PC-3 (cell line): ENCODE measurements at regions not wholly inside any gene's neighbourhood (a gene's known extent, or its start where the extent isn't known, plus 50 kb on each side); places are given as distances from the start of the nearest gene placed in this dataset.

ENCODE experiments used
- ATAC-seq: fragments of 200-7000 bp; cut with Tn5 transposase; 2 replicates; pipeline ENCODE4 v1.9.1; 2020; ENCODE audit warnings: mild to moderate bottlenecking, moderate library complexity
- BruUV-seq: library from RNA; stranded (reverse); fragments of 400-500 nt; replicated peaks from 2 replicates; lab custom pipeline; 2021; lab: Mats Ljungman, UMichigan
- CTCF ChIA-PET: fragments of 300-600 bp; sonication (Branson Sonifier 250); formaldehyde crosslinking; loops from one replicate; lab custom pipeline; 2022; ENCODE audit warnings: antibody characterized with exemption; lab: Charles Lee
- POLR2A ChIA-PET: fragments of 300-600 bp; sonication (Branson Sonifier 250); formaldehyde crosslinking; loops from one replicate; lab custom pipeline; 2022; ENCODE audit warnings: antibody characterized with exemption; ENCODE audit not compliant: unreplicated experiment; lab: Charles Lee
- DNase-seq: peaks from one replicate; pipeline ENCODE4 v3.0.0-alpha.2; 2015
- H2AFZ ChIP-seq: fragments of 300-600 bp; sonication (generic); 2 replicates; pipeline ENCODE4 v1.6.0; 2016; ENCODE audit warnings: antibody characterized with exemption, low read length
- H3F3A ChIP-seq: fragments of 300-600 bp; sonication (generic); one replicate; pipeline ENCODE4 v1.6.0; 2017; ENCODE audit warnings: antibody characterized with exemption, low read length, control low read depth, mild to moderate bottlenecking; ENCODE audit not compliant: unreplicated experiment
- H3K27ac ChIP-seq: fragments of 300-600 bp; sonication (generic); 2 replicates; pipeline ENCODE4 v1.5.1; 2016; ENCODE audit warnings: mild to moderate bottlenecking, low read length
- H3K27me3 ChIP-seq: fragments of 300-600 bp; sonication (generic); 2 replicates; pipeline ENCODE4 v1.6.1; 2016; ENCODE audit warnings: low read length, mixed read lengths
- H3K36me3 ChIP-seq: fragments of 300-600 bp; sonication (generic); 2 replicates; pipeline ENCODE4 v1.6.1; 2016; ENCODE audit warnings: low read depth, mixed run types, low read length, mixed read lengths
- H3K4me1 ChIP-seq: fragments of 300-600 bp; sonication (generic); 2 replicates; pipeline ENCODE4 v1.5.1; 2016; ENCODE audit warnings: low read length; ENCODE audit not compliant: insufficient read depth
- H3K4me2 ChIP-seq: fragments of 300-600 bp; sonication (generic); 2 replicates; pipeline ENCODE4 v1.6.0; 2016; ENCODE audit warnings: low read length
- H3K4me3 ChIP-seq: fragments of 300-600 bp; sonication (generic); 2 replicates; pipeline ENCODE4 v1.5.1; 2016; ENCODE audit warnings: mild to moderate bottlenecking, low read length, mixed read lengths
- H3K79me2 ChIP-seq: fragments of 300-600 bp; sonication (generic); 2 replicates; pipeline ENCODE4 v1.6.1; 2017; ENCODE audit warnings: low read length, mixed read lengths
- H3K9ac ChIP-seq: fragments of 300-600 bp; sonication (generic); 2 replicates; pipeline ENCODE4 v1.6.0; 2016; ENCODE audit warnings: mild to moderate bottlenecking, low read length
- H3K9me2 ChIP-seq: fragments of 300-600 bp; sonication (generic); replicated peaks from 2 replicates; pipeline ENCODE4 v1.6.1; 2016; ENCODE audit warnings: mixed run types, low read length, mixed read lengths
- H3K9me3 ChIP-seq: fragments of 300-600 bp; sonication (generic); 2 replicates; pipeline ENCODE4 v1.6.1; 2016; ENCODE audit warnings: low read length, mixed read lengths
- H4K20me1 ChIP-seq: fragments of 300-600 bp; sonication (generic); 2 replicates; pipeline ENCODE4 v1.6.1; 2016; ENCODE audit warnings: low read length, mixed read lengths
- EZH2 ChIP-seq: fragments of 300-600 bp; sonication (generic); IDR thresholded peaks from one replicate; pipeline ENCODE4 v1.6.1; 2017; ENCODE audit warnings: antibody characterized with exemption, mild to moderate bottlenecking, low read length; ENCODE audit not compliant: unreplicated experiment
- EZH2phosphoT487 ChIP-seq: fragments of 300-600 bp; sonication (generic); IDR thresholded peaks from 2 replicates; pipeline ENCODE4 v1.6.1; 2018; ENCODE audit warnings: mild to moderate bottlenecking, antibody characterized with exemption, low read length, borderline replicate concordance
- intact Hi-C: fragments of 100-400 bp; cut with micrococcal nuclease; formaldehyde crosslinking; loops from 2 replicates; pipeline ENCODE4 v1.9.0; 2023
- TF ChIP-seq, protein P1 (sequence below): fragments of 300-600 bp; sonication (generic); conservative IDR thresholded peaks from 2 replicates; pipeline ENCODE4 v1.5.1; 2017; ENCODE audit warnings: antibody characterized with exemption, low read depth, mild to moderate bottlenecking, low read length

DNA sequence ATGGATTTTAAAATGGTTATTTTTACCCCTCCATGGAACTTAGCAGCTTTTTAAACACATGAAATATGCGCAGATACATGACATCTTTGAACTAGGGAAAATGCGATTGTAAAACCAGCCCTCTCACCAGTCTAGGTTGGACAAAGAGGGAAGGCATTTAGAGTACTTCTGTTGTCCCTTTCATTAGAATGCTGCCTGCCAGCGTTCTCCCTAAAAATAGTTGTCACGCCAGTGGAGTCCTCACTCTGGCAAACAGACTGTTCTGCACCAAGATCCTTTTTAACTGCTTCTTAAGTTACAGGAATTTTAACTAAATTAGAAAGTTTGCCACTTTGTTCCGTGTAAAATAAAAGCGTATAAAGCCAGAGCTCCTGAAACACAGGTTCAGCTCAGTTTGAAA is 295.3 kb downstream of the VPS13C start:
- Histone ChIP-seq H3K4me1 (no peaks in the 10 kb centered on the region), H3K27me3 (peaks cover 32% of the 10 kb centered on the region), H3K79me2 (no peaks in the 10 kb centered on the region), H3K9me3 (no peaks in the 10 kb centered on the region), H3K4me2 (no peak overlapping the region), H3K9me2 (no peaks in the 10 kb centered on the region), H2AFZ (no peak overlapping the region), H3K9ac (no peak overlapping the region), H4K20me1 (no peaks in the 10 kb centered on the region), H3K4me3 (no peak overlapping the region), H3K36me3 (no peaks in the 10 kb centered on the region), H3K27ac (no peak overlapping the region), H3F3A (no peaks in the 10 kb centered on the region)
- intact Hi-C loops, result no loop called here
- POLR2A ChIA-PET, result no interaction called here
- CTCF ChIA-PET, result no interaction called here
- ATAC-seq (no peak), DNase-seq (no peak)
- TF ChIP-seq EZH2, result no peak
- no peak for TF ChIP-seq EZH2phosphoT487
- TF ChIP-seq, protein P1, sequence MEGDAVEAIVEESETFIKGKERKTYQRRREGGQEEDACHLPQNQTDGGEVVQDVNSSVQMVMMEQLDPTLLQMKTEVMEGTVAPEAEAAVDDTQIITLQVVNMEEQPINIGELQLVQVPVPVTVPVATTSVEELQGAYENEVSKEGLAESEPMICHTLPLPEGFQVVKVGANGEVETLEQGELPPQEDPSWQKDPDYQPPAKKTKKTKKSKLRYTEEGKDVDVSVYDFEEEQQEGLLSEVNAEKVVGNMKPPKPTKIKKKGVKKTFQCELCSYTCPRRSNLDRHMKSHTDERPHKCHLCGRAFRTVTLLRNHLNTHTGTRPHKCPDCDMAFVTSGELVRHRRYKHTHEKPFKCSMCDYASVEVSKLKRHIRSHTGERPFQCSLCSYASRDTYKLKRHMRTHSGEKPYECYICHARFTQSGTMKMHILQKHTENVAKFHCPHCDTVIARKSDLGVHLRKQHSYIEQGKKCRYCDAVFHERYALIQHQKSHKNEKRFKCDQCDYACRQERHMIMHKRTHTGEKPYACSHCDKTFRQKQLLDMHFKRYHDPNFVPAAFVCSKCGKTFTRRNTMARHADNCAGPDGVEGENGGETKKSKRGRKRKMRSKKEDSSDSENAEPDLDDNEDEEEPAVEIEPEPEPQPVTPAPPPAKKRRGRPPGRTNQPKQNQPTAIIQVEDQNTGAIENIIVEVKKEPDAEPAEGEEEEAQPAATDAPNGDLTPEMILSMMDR, result no peak
- BruUV-seq, result no TSS peak

DNA sequence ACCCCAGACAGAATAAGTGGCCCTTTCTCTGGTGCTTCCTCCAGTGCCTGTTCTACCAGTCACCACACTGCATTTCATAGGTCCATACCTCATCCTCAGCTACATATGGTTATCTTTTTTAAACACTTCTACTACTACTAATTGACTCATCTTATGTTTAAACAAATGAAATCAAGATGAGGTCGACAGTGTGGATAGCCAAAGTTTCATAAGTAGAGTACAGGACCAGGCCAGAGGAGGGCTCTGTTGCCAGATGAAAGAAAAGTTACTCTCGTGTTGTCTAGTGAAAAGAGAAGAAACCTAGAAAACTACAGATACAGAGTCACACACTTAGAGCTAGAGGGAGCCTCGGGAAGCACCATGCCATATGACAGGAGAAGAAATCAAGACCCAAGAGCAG is 296.1 kb downstream of the VPS13C start:
- Histone ChIP-seq H3K4me2 (no peak overlapping the region), H2AFZ (no peak overlapping the region), H3F3A (no peaks in the 10 kb centered on the region), H3K4me3 (no peak overlapping the region), H3K27me3 (peaks cover 32% of the 10 kb centered on the region), H3K9ac (no peak overlapping the region), H3K79me2 (no peaks in the 10 kb centered on the region), H3K4me1 (no peaks in the 10 kb centered on the region), H4K20me1 (no peaks in the 10 kb centered on the region), H3K9me3 (no peaks in the 10 kb centered on the region), H3K27ac (no peak overlapping the region), H3K9me2 (no peaks in the 10 kb centered on the region), H3K36me3 (no peaks in the 10 kb centered on the region)
- DNase-seq (no peak), ATAC-seq (no peak)
- intact Hi-C loops, result no loop called here
- CTCF ChIA-PET, result no interaction called here
- no TSS peak for BruUV-seq
- TF ChIP-seq, protein P1, result no peak
- no peak for TF ChIP-seq EZH2
- no peak for TF ChIP-seq EZH2phosphoT487
- POLR2A ChIA-PET, result no interaction called here

DNA sequence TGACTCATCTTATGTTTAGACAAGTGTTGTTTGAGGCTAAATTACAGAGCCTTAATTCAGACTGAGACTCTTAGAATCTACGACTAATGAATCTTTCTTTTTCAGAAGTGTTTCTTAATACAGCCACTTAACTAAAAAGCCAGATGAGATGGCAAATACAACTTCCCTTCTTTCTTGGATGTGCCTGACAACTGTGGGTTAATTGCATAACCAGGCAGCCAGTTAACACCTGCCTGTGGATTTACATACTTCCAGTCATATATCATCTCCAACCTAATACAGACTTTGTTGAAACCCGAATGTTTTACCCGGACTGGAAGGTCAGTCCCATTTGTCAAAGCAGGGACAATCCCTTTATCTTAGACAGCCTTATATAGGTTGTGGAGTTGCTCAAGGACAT is 297.6 kb downstream of the VPS13C start:
- DNase-seq (no peak), ATAC-seq (no peak)
- Histone ChIP-seq H2AFZ (no peak overlapping the region), H3K4me2 (no peak overlapping the region), H3K79me2 (no peaks in the 10 kb centered on the region), H3K4me1 (no peaks in the 10 kb centered on the region), H3K36me3 (no peaks in the 10 kb centered on the region), H3K27me3 (peaks cover 32% of the 10 kb centered on the region), H3F3A (no peaks in the 10 kb centered on the region), H3K27ac (no peak overlapping the region), H3K4me3 (no peak overlapping the region), H3K9me3 (no peaks in the 10 kb centered on the region), H3K9ac (no peak overlapping the region), H4K20me1 (no peaks in the 10 kb centered on the region), H3K9me2 (no peaks in the 10 kb centered on the region)
- TF ChIP-seq EZH2 (no peak), EZH2phosphoT487 (no peak)
- TF ChIP-seq, protein P1, result no peak
- ChIA-PET CTCF (no interaction called here), POLR2A (no interaction called here)
- intact Hi-C loops, result no loop called here
- BruUV-seq, result no TSS peak
